Right lobe of liver (tissue), 4 donors: ENCODE measurements at regions not wholly inside any gene's neighbourhood (a gene's known extent, or its start where the extent isn't known, plus 50 kb on each side); places are given as distances from the start of the nearest gene placed in this dataset.

Experiments
- POLR2A ChIP-seq: fragments of 450-650 bp; IDR thresholded peaks from one replicate; pipeline ENCODE4 v1.6.1; 2017; ENCODE audit warnings: antibody characterized with exemption, mild to moderate bottlenecking
- TF ChIP-seq, protein P1 (sequence below), 4 donors: fragments of 200-600 bp in 3 of 4; fragments of 450-650 bp in 1 of 4; IDR thresholded peaks; one replicate each; pipeline versions ENCODE4 v1.5.1 to v1.8.0; 2016 to 2022; ENCODE audit warnings: antibody characterized with exemption in 4 of 4, mild to moderate bottlenecking in 2 of 4
- donor health status: DM: no; HTN: no; CAD: no.
- donor health status: DM: no; HTN: no; CAD: no.
- donor health status: DM: no; HTN: yes; CAD: no.

DNA sequence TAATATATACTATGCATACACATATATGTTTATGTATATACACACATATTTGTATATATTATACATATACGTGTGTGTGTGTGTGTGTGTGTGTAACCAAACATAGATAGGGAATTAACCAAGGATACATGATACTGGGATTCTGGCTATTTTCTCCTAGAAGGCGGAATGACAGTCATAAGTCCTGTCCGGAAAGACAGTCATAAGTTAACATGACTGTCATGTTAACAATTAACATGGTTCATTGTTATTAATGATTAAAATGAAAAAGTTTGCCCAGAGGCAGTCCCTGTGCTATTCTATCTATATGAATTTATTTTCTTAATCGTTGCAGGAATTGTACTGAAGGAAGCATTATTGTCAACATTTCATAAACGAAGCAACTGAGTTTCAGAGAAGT is 450.7 kb upstream of the NXPH2 start:
- TF ChIP-seq, protein P1, sequence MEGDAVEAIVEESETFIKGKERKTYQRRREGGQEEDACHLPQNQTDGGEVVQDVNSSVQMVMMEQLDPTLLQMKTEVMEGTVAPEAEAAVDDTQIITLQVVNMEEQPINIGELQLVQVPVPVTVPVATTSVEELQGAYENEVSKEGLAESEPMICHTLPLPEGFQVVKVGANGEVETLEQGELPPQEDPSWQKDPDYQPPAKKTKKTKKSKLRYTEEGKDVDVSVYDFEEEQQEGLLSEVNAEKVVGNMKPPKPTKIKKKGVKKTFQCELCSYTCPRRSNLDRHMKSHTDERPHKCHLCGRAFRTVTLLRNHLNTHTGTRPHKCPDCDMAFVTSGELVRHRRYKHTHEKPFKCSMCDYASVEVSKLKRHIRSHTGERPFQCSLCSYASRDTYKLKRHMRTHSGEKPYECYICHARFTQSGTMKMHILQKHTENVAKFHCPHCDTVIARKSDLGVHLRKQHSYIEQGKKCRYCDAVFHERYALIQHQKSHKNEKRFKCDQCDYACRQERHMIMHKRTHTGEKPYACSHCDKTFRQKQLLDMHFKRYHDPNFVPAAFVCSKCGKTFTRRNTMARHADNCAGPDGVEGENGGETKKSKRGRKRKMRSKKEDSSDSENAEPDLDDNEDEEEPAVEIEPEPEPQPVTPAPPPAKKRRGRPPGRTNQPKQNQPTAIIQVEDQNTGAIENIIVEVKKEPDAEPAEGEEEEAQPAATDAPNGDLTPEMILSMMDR (IDR thresholded peaks at IDR 0.05): no peak
- no peak for TF ChIP-seq POLR2A
